PC-3 (cell line): ENCODE measurements at regions not wholly inside any gene's neighbourhood (a gene's known extent, or its start where the extent isn't known, plus 50 kb on each side); places are given as distances from the start of the nearest gene placed in this dataset.
"Not testable (repeated sequence)": the region's sequence is repeated elsewhere in the genome, so short reads cannot be mapped to it uniquely, and the experiment has no call there.

Experiments
- ATAC-seq: fragments of 200-7000 bp; cut with Tn5 transposase; 2 replicates; pipeline ENCODE4 v1.9.1; 2020; ENCODE audit warnings: mild to moderate bottlenecking, moderate library complexity
- BruUV-seq: library from RNA; stranded (reverse); fragments of 400-500 nt; replicated peaks from 2 replicates; lab custom pipeline; 2021; lab: Mats Ljungman, UMichigan
- CTCF ChIA-PET: fragments of 300-600 bp; sonication (Branson Sonifier 250); formaldehyde crosslinking; loops from one replicate; lab custom pipeline; 2022; ENCODE audit warnings: antibody characterized with exemption; lab: Charles Lee
- POLR2A ChIA-PET: fragments of 300-600 bp; sonication (Branson Sonifier 250); formaldehyde crosslinking; loops from one replicate; lab custom pipeline; 2022; ENCODE audit warnings: antibody characterized with exemption; ENCODE audit not compliant: unreplicated experiment; lab: Charles Lee
- DNase-seq: peaks from one replicate; pipeline ENCODE4 v3.0.0-alpha.2; 2015
- H2AFZ ChIP-seq: fragments of 300-600 bp; sonication (generic); 2 replicates; pipeline ENCODE4 v1.6.0; 2016; ENCODE audit warnings: antibody characterized with exemption, low read length
- H3F3A ChIP-seq: fragments of 300-600 bp; sonication (generic); one replicate; pipeline ENCODE4 v1.6.0; 2017; ENCODE audit warnings: antibody characterized with exemption, low read length, control low read depth, mild to moderate bottlenecking; ENCODE audit not compliant: unreplicated experiment
- H3K27ac ChIP-seq: fragments of 300-600 bp; sonication (generic); 2 replicates; pipeline ENCODE4 v1.5.1; 2016; ENCODE audit warnings: mild to moderate bottlenecking, low read length
- H3K27me3 ChIP-seq: fragments of 300-600 bp; sonication (generic); 2 replicates; pipeline ENCODE4 v1.6.1; 2016; ENCODE audit warnings: low read length, mixed read lengths
- H3K36me3 ChIP-seq: fragments of 300-600 bp; sonication (generic); 2 replicates; pipeline ENCODE4 v1.6.1; 2016; ENCODE audit warnings: low read depth, mixed run types, low read length, mixed read lengths
- H3K4me1 ChIP-seq: fragments of 300-600 bp; sonication (generic); 2 replicates; pipeline ENCODE4 v1.5.1; 2016; ENCODE audit warnings: low read length; ENCODE audit not compliant: insufficient read depth
- H3K4me2 ChIP-seq: fragments of 300-600 bp; sonication (generic); 2 replicates; pipeline ENCODE4 v1.6.0; 2016; ENCODE audit warnings: low read length
- H3K4me3 ChIP-seq: fragments of 300-600 bp; sonication (generic); 2 replicates; pipeline ENCODE4 v1.5.1; 2016; ENCODE audit warnings: mild to moderate bottlenecking, low read length, mixed read lengths
- H3K79me2 ChIP-seq: fragments of 300-600 bp; sonication (generic); 2 replicates; pipeline ENCODE4 v1.6.1; 2017; ENCODE audit warnings: low read length, mixed read lengths
- H3K9ac ChIP-seq: fragments of 300-600 bp; sonication (generic); 2 replicates; pipeline ENCODE4 v1.6.0; 2016; ENCODE audit warnings: mild to moderate bottlenecking, low read length
- H3K9me2 ChIP-seq: fragments of 300-600 bp; sonication (generic); replicated peaks from 2 replicates; pipeline ENCODE4 v1.6.1; 2016; ENCODE audit warnings: mixed run types, low read length, mixed read lengths
- H3K9me3 ChIP-seq: fragments of 300-600 bp; sonication (generic); 2 replicates; pipeline ENCODE4 v1.6.1; 2016; ENCODE audit warnings: low read length, mixed read lengths
- H4K20me1 ChIP-seq: fragments of 300-600 bp; sonication (generic); 2 replicates; pipeline ENCODE4 v1.6.1; 2016; ENCODE audit warnings: low read length, mixed read lengths
- EZH2 ChIP-seq: fragments of 300-600 bp; sonication (generic); IDR thresholded peaks from one replicate; pipeline ENCODE4 v1.6.1; 2017; ENCODE audit warnings: antibody characterized with exemption, mild to moderate bottlenecking, low read length; ENCODE audit not compliant: unreplicated experiment
- EZH2phosphoT487 ChIP-seq: fragments of 300-600 bp; sonication (generic); IDR thresholded peaks from 2 replicates; pipeline ENCODE4 v1.6.1; 2018; ENCODE audit warnings: mild to moderate bottlenecking, antibody characterized with exemption, low read length, borderline replicate concordance
- intact Hi-C: fragments of 100-400 bp; cut with micrococcal nuclease; formaldehyde crosslinking; loops from 2 replicates; pipeline ENCODE4 v1.9.0; 2023
- TF ChIP-seq, protein P1 (sequence below): fragments of 300-600 bp; sonication (generic); conservative IDR thresholded peaks from 2 replicates; pipeline ENCODE4 v1.5.1; 2017; ENCODE audit warnings: antibody characterized with exemption, low read depth, mild to moderate bottlenecking, low read length

GRCh38 chr7:119623427-119623826, 649.5 kb upstream of the KCND2 start:
- Histone ChIP-seq H3K27me3 (no peaks in the 10 kb centered on the region), H4K20me1 (no peaks in the 10 kb centered on the region), H3K4me3 (no peak overlapping the region), H3K9ac (no peak overlapping the region), H3K79me2 (no peaks in the 10 kb centered on the region), H2AFZ (no peak overlapping the region), H3K27ac (no peak overlapping the region), H3K4me1 (no peaks in the 10 kb centered on the region), H3K4me2 (no peak overlapping the region), H3K36me3 (no peaks in the 10 kb centered on the region), H3K9me3 (no peaks in the 10 kb centered on the region), H3K9me2 (no peaks in the 10 kb centered on the region), H3F3A (no peaks in the 10 kb centered on the region)
- intact Hi-C loops, result no loop called here
- ChIA-PET POLR2A (no interaction called here), CTCF (no interaction called here)
- no TSS peak for BruUV-seq
- DNase-seq (no peak), ATAC-seq (no peak)
- TF ChIP-seq, protein P1, sequence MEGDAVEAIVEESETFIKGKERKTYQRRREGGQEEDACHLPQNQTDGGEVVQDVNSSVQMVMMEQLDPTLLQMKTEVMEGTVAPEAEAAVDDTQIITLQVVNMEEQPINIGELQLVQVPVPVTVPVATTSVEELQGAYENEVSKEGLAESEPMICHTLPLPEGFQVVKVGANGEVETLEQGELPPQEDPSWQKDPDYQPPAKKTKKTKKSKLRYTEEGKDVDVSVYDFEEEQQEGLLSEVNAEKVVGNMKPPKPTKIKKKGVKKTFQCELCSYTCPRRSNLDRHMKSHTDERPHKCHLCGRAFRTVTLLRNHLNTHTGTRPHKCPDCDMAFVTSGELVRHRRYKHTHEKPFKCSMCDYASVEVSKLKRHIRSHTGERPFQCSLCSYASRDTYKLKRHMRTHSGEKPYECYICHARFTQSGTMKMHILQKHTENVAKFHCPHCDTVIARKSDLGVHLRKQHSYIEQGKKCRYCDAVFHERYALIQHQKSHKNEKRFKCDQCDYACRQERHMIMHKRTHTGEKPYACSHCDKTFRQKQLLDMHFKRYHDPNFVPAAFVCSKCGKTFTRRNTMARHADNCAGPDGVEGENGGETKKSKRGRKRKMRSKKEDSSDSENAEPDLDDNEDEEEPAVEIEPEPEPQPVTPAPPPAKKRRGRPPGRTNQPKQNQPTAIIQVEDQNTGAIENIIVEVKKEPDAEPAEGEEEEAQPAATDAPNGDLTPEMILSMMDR, result no peak
- TF ChIP-seq EZH2phosphoT487 (no peak), EZH2 (no peak)

GRCh38 chr7:119630406-119630969, 642.5 kb upstream of the KCND2 start:
- Histone ChIP-seq H3K9me2 (no peaks in the 10 kb centered on the region), H3K79me2 (no peaks in the 10 kb centered on the region), H3K4me3 (no peak overlapping the region), H3K27ac (no peak overlapping the region), H3K4me2 (no peak overlapping the region), H3K4me1 (no peaks in the 10 kb centered on the region), H4K20me1 (no peaks in the 10 kb centered on the region), H3F3A (no peaks in the 10 kb centered on the region), H3K9ac (no peak overlapping the region), H3K9me3 (no peaks in the 10 kb centered on the region), H3K36me3 (no peaks in the 10 kb centered on the region), H2AFZ (no peak overlapping the region), H3K27me3 (no peaks in the 10 kb centered on the region)
- no peak for DNase-seq
- ChIA-PET CTCF (no interaction called here), POLR2A (no interaction called here)
- no peak for TF ChIP-seq EZH2
- TF ChIP-seq, protein P1, result no peak
- no peak for TF ChIP-seq EZH2phosphoT487
- no TSS peak for BruUV-seq
- no peak for ATAC-seq
- intact Hi-C loops, result no loop called here

DNA sequence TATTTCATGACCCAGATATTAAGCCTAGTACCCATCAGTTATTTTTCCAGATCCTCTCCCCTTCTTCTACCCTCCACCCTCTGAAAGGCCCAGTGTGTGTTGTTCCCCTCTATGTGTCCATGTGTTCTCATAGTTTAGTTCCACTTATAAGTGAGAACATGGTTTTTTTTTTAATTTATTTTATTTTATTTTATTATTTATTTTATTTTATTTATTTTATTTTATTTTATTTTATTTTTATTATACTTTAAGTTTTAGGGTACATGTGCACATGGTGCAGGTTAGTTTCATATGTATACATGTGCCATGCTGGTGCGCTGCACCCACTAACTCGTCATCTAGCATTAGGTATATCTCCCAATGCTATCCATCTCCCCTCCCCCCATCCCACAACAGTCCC, 639.2 kb upstream of the KCND2 start:
- intact Hi-C loops, H3K4me2 ChIP-seq, H2AFZ ChIP-seq, H3K27ac ChIP-seq, H3K4me1 ChIP-seq, H3K79me2 ChIP-seq, ATAC-seq, H4K20me1 ChIP-seq, H3K27me3 ChIP-seq, H3K36me3 ChIP-seq, CTCF ChIA-PET, DNase-seq, H3K9me3 ChIP-seq, BruUV-seq, H3K4me3 ChIP-seq, H3F3A ChIP-seq, H3K9me2 ChIP-seq, POLR2A ChIA-PET, H3K9ac ChIP-seq: not testable (repeated sequence)
